HG03159 (cell line): ENCODE measurements at regions not wholly inside any gene's neighbourhood (a gene's known extent, or its start where the extent isn't known, plus 50 kb on each side); places are given as distances from the start of the nearest gene placed in this dataset.

Experiments
- ATAC-seq: cut with Tn5 transposase; IDR thresholded peaks from one replicate; pipeline ENCODE4 v1.9.1; 2021; ENCODE audit warnings: mild to moderate bottlenecking, moderate library complexity; ENCODE audit not compliant: unreplicated experiment

DNA sequence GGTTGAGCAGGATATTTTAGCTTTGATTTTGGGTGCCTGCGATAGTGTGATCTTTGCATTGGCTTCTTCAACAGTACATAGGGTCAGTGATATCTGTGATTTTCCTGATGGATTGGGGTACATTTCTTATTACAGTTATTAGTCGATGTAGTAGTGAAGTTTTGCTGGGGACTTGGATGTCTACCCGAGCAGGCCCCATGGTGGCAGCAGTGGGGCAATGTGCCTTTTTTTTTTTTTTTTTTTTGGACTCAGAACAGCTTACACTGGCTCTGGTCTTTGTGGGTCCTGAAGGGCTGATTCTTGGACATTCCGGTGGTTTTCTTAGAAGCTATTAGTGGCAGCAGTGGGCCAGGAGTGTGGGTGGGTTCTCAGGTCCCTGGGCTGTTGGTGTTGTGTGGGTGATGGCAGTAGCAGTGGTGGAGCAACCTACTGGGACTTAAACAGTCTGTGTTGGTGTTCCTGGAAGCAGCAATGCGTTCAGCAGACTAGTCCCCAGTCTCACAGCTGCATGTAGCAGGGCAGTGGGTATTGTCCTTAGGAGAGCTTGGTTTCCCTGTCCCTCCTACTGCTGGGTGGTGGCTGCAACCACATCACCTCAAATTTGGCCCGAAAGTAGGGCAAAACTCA, 53.7 kb upstream of the SLC4A10 start:
- ATAC-seq, result no peak

DNA sequence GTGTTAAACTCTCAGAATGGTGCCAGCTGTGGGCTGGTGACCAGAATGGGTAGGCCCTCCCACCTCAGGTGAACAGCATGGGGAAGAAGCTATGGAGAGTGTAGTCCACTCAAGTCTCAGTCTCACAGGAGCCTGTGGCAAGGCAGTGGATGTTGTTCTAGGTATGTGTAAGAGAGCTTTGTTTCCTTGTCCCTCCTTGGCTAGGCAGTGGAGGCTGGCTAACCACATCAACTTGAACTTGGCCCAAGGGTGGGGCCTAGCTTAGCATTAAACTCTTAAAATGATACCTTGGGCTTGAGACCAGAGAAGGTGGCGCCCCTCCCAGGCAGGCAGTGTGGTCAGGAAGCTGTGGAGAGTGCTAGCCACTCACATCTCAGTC, 53.2 kb upstream of the SLC4A10 start:
- no peak for ATAC-seq
